ENCODE measurements at regions not wholly inside any gene's neighbourhood (a gene's known extent, or its start where the extent isn't known, plus 50 kb on each side); places are given as distances from the start of the nearest gene placed in this dataset.

GRCh38 chr2:117738991-117739839, 75.3 kb upstream of the DDX18 start:
- TF ChIP-seq CTCF (IDR thresholded peaks at IDR 0.05; ENCODE audit: borderline replicate concordance, extremely low read depth, low read length, poor library complexity, severe bottlenecking) (no peak), EZH2 (IDR thresholded peaks at IDR 0.05; ENCODE audit: borderline replicate concordance, low read depth, low read length, severe bottlenecking) (no peak)

Data from DND-41 (cell line).